ENCODE measurements at regions not wholly inside any gene's neighbourhood (a gene's known extent, or its start where the extent isn't known, plus 50 kb on each side); places are given as distances from the start of the nearest gene placed in this dataset.

GRCh38 chr10:80786322-80786721 lies 248.6 kb downstream of the SH2D4B start:
- WGBS, 2 donors = 53 to 82% methylated on average over 1 of the region's 1 CpG
- no peak overlapping the region for H3K4me3 ChIP-seq (ENCODE audit: low read depth, poor library complexity, severe bottlenecking)
- TF ChIP-seq CTCF (IDR thresholded peaks at IDR 0.05) (no peak), POLR2A (IDR thresholded peaks at IDR 0.05) (no peak)
- DNase-seq (ENCODE audit: low spot score in 2 of 2) = no peak
- intact Hi-C loops (cut with DNase I; ENCODE audit: low total_unique reads) = no loop called here

- no peak overlapping the region for H3K4me3 ChIP-seq (ENCODE audit: low read depth, poor library complexity, severe bottlenecking)
- 88 to 94% methylated on average over 3 of the region's 3 CpGs for WGBS, 2 donors
- intact Hi-C loops (cut with DNase I; ENCODE audit: low total_unique reads) = no loop called here
- no peak for DNase-seq (ENCODE audit: low spot score in 2 of 2)
- TF ChIP-seq POLR2A (IDR thresholded peaks at IDR 0.05) (no peak), CTCF (IDR thresholded peaks at IDR 0.05) (no peak)
Measured at GRCh38 chr10:80787952-80788351, 250.2 kb downstream of the SH2D4B start.

GRCh38 chr10:80794994-80795393 lies 257.3 kb downstream of the SH2D4B start:
- WGBS, 2 donors = 84 to 86% methylated on average over 3 of the region's 3 CpGs
- no peak overlapping the region for H3K4me3 ChIP-seq (ENCODE audit: low read depth, poor library complexity, severe bottlenecking)
- intact Hi-C loops (cut with DNase I; ENCODE audit: low total_unique reads) = no loop called here
- TF ChIP-seq POLR2A (IDR thresholded peaks at IDR 0.05) (no peak), CTCF (IDR thresholded peaks at IDR 0.05) (no peak)
- DNase-seq (ENCODE audit: low spot score in 2 of 2) = no peak

GRCh38 chr10:80805343-80806020 lies 267.8 kb downstream of the SH2D4B start:
- TF ChIP-seq CTCF (IDR thresholded peaks at IDR 0.05) (no peak), POLR2A (IDR thresholded peaks at IDR 0.05) (no peak)
- intact Hi-C loops (cut with DNase I; ENCODE audit: low total_unique reads) = no loop called here
- H3K4me3 ChIP-seq (ENCODE audit: low read depth, poor library complexity, severe bottlenecking) = no peak overlapping the region
- no peak for DNase-seq (ENCODE audit: low spot score in 2 of 2)
- WGBS, 2 donors = 70 to 82% methylated on average over 2 of the region's 2 CpGs

GRCh38 chr10:80814147-80814652 lies 276.5 kb downstream of the SH2D4B start:
- H3K4me3 ChIP-seq (ENCODE audit: low read depth, poor library complexity, severe bottlenecking) = no peak overlapping the region
- TF ChIP-seq CTCF (IDR thresholded peaks at IDR 0.05) = no peak
- TF ChIP-seq POLR2A (IDR thresholded peaks at IDR 0.05) = no peak
- no peak for DNase-seq (ENCODE audit: low spot score in 2 of 2)
- 96 to 100% methylated on average over 5 to 6 of the region's 21 CpGs for WGBS, 2 donors
- intact Hi-C loops (cut with DNase I; ENCODE audit: low total_unique reads) = no loop called here

GRCh38 chr10:80829151-80829550 lies 291.4 kb downstream of the SH2D4B start:
- H3K4me3 ChIP-seq (ENCODE audit: low read depth, poor library complexity, severe bottlenecking) = no peak overlapping the region
- DNase-seq (ENCODE audit: low spot score in 2 of 2) = no peak
- intact Hi-C loops (cut with DNase I; ENCODE audit: low total_unique reads) = no loop called here
- TF ChIP-seq POLR2A (IDR thresholded peaks at IDR 0.05) (no peak), CTCF (IDR thresholded peaks at IDR 0.05) (no peak)
- 94 to 97% methylated on average over 1 of the region's 1 CpG for WGBS, 2 donors

Data from lower leg skin (tissue), 4 donors.